Stimulated activated naive B cell treated with anti-CD40 and anti-IgM and Interleukin-4, amounts not matched to agents 10 μg/mL and 1 μg/mL and 100 μg/mL, for 72 hours (primary cell): ENCODE measurements at regions not wholly inside any gene's neighbourhood (a gene's known extent, or its start where the extent isn't known, plus 50 kb on each side); places are given as distances from the start of the nearest gene placed in this dataset.

Experiments
- ATAC-seq, 2 donors: fragments of 150-1000 bp; cut with Tn5 transposase; replicated peaks; 2 replicates each; pipeline ENCODE4 v1.10.0; 2021; ENCODE audit warnings: moderate library complexity in 1 of 2
- DNase-seq: peaks from one replicate; pipeline ENCODE4 v3.0.0; 2021
- H3K27ac Mint-ChIP-seq: one replicate; pipeline ENCODE4 v1.8.0; 2022; ENCODE audit warnings: mild to moderate bottlenecking, mixed read lengths
- H3K27me3 Mint-ChIP-seq, 2 donors: one replicate each; pipeline ENCODE4 v1.8.0; 2022; ENCODE audit warnings: mixed read lengths in 2 of 2
- H3K36me3 Mint-ChIP-seq, 2 donors: one replicate each; pipeline ENCODE4 v1.8.0; 2022; ENCODE audit warnings: mixed read lengths in 2 of 2, mild to moderate bottlenecking in 1 of 2
- H3K4me1 Mint-ChIP-seq, 2 donors: one replicate each; pipeline ENCODE4 v1.8.0; 2022; ENCODE audit warnings: mixed read lengths in 2 of 2, mild to moderate bottlenecking in 1 of 2
- H3K4me3 Mint-ChIP-seq, 2 donors: one replicate each; pipeline ENCODE4 v1.8.0; 2022; ENCODE audit warnings: mild to moderate bottlenecking in 2 of 2, mixed read lengths in 2 of 2, moderate library complexity in 1 of 2
- H3K9me3 Mint-ChIP-seq, 2 donors: one replicate each; pipeline ENCODE4 v1.8.0; 2022; ENCODE audit warnings: mixed read lengths in 2 of 2, mild to moderate bottlenecking in 1 of 2

GRCh38 chr16:54822892-54823291 is 107.8 kb upstream of the IRX5 start:
- Mint-ChIP-seq H3K4me3 (no peak overlapping the region), H3K27me3 (peaks cover 0 to 7% of the 10 kb centered on the region in 2 donors), H3K36me3 (no peaks in the 10 kb centered on the region), H3K4me1 (no peaks in the 10 kb centered on the region), H3K9me3 (peaks cover 0 to 6% of the 10 kb centered on the region in 2 donors), H3K27ac (no peak overlapping the region)
- no peak for ATAC-seq
- no peak for DNase-seq

- no peaks in the 10 kb centered on the region for H3K4me1 Mint-ChIP-seq
- H3K36me3 Mint-ChIP-seq = no peaks in the 10 kb centered on the region
- no peak overlapping the region for H3K27ac Mint-ChIP-seq
- ATAC-seq (no peak), DNase-seq (no peak)
- no peak overlapping the region for H3K4me3 Mint-ChIP-seq
- peaks cover 0 to 7% of the 10 kb centered on the region in 2 donors for H3K27me3 Mint-ChIP-seq
- H3K9me3 Mint-ChIP-seq = peaks cover 0 to 6% of the 10 kb centered on the region in 2 donors
Measured at GRCh38 chr16:54822492-54822891, 108.2 kb upstream of the IRX5 start.

DNA sequence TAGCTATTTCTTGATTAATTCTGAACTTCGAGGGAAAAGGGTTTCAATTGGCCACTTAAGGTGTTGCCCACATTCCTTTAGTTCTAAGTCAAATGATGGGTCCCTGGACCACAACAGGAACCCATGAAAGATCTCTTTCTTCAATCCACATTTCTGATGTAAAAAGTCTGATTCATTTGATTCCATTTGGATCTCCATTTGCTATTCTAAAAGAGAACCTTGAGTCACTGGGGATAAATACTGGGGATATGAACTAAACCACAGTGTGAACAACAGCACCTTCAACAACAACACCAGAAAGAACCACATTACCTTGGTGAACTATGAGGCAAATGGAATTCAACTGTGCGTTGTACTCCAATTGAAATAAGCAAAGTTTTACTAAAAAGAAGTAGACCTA is 108.9 kb upstream of the IRX5 start:
- peaks cover 0 to 7% of the 10 kb centered on the region in 2 donors for H3K27me3 Mint-ChIP-seq
- DNase-seq (no peak), ATAC-seq (no peak)
- H3K4me1 Mint-ChIP-seq = no peaks in the 10 kb centered on the region
- H3K27ac Mint-ChIP-seq = no peak overlapping the region
- H3K36me3 Mint-ChIP-seq = no peaks in the 10 kb centered on the region
- H3K4me3 Mint-ChIP-seq = no peak overlapping the region
- peaks cover 0 to 1% of the 10 kb centered on the region in 2 donors for H3K9me3 Mint-ChIP-seq

- H3K36me3 Mint-ChIP-seq = no peaks in the 10 kb centered on the region
- ATAC-seq (no peak), DNase-seq (no peak)
- H3K27me3 Mint-ChIP-seq = no peaks in the 10 kb centered on the region
- H3K4me3 Mint-ChIP-seq = no peak overlapping the region
- H3K27ac Mint-ChIP-seq = no peak overlapping the region
- no peaks in the 10 kb centered on the region for H3K4me1 Mint-ChIP-seq
- H3K9me3 Mint-ChIP-seq = peaks cover 0 to 1% of the 10 kb centered on the region in 2 donors
Measured at GRCh38 chr16:54817940-54818574, 112.6 kb upstream of the IRX5 start.

DNA sequence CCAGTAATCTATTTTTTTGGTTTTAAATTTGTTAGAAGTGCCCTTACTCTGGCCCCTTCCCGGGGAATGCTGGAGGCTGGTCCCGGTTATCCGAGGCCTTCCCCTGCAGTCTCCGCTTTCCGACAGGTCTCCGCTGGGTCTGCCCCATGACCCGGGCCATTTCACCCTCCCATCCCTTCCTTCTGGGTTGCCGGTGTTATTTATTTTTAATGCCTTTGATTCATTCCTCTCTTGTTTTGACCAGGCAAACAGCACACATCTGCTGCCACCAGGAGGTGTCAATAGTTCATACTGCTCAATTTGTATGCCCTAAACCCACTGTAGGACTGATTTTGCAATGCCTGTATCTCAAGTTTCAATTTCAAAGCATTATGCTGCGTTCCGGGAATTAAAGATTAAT is 113.2 kb upstream of the IRX5 start:
- no peak overlapping the region for H3K27ac Mint-ChIP-seq
- no peak overlapping the region for H3K4me3 Mint-ChIP-seq
- no peak for ATAC-seq

DNA sequence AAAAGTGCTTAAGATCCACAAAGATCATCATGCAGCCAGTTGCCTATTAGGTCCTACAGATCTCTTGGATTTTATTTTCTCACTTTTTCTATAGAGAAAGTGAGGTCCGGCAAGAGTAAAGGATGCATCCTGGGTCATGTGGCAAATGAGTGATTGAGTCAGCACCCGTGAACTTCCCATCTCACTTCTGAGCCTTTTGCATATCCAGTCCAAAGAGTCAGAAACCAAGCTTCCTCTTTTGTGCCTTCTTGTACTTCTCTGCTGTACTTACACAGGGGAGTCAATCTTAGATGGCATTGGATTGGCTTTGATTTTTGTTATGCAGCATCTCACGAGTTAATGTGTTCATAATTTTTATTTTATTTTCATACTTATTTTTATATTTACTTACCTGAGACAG is 114.2 kb upstream of the IRX5 start:
- no peaks in the 10 kb centered on the region for H3K36me3 Mint-ChIP-seq
- no peaks in the 10 kb centered on the region for H3K9me3 Mint-ChIP-seq
- H3K27ac Mint-ChIP-seq = no peak overlapping the region
- no peaks in the 10 kb centered on the region for H3K4me1 Mint-ChIP-seq
- ATAC-seq (no peak), DNase-seq (no peak)
- H3K27me3 Mint-ChIP-seq = no peaks in the 10 kb centered on the region
- H3K4me3 Mint-ChIP-seq = no peak overlapping the region

More for the DNA sequence above, 113.2 kb upstream of the IRX5 start:
- H3K27me3 Mint-ChIP-seq = no peaks in the 10 kb centered on the region
- H3K9me3 Mint-ChIP-seq = peaks cover 0 to 1% of the 10 kb centered on the region in 2 donors
- H3K36me3 Mint-ChIP-seq = no peaks in the 10 kb centered on the region
- no peak for DNase-seq
- no peaks in the 10 kb centered on the region for H3K4me1 Mint-ChIP-seq

DNA sequence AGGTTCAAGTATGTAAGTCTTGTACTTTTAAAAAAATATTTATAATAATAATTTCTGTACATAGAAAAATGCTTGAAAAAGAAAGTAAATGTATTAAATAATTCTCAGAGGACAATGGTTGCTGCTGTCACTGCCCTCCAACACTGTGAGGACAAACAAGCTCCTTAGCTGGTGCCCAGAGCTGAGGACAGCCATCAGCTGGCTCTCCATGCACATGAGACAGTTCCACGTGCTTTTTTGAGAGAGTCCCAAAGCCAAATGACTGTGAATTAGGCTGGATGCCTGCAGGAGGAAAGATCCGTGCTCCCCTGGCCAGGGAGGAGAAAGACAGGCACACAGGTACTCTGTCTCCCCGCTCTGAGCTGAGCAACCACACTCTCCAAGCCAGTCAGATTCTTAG is 115.5 kb upstream of the IRX5 start:
- Mint-ChIP-seq H3K27me3 (no peaks in the 10 kb centered on the region), H3K36me3 (no peaks in the 10 kb centered on the region), H3K4me1 (no peaks in the 10 kb centered on the region), H3K9me3 (no peaks in the 10 kb centered on the region), H3K27ac (no peak overlapping the region), H3K4me3 (no peak overlapping the region)
- ATAC-seq = no peak
- no peak for DNase-seq

DNA sequence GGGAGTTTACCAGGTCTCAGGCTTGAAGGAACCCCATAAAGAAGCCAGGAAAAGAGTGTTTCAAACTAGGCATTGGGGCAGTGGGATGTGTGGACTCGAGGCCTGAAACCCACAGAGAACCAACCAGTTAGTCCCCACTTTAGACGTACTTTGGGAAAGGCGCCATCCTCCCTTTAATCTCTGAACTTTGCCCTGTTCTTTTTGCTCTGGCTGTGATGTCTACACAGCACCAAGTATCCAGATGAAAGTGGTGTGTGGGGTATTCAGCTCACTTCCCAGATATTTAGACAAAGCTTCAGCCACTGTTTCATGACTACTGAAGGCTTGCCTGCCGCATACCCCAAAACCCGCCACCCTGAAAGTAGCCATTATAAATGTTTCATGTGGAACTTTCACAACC is 116.9 kb upstream of the IRX5 start:
- Mint-ChIP-seq H3K36me3 (no peaks in the 10 kb centered on the region), H3K27ac (no peak overlapping the region), H3K9me3 (no peaks in the 10 kb centered on the region), H3K27me3 (no peaks in the 10 kb centered on the region), H3K4me1 (no peaks in the 10 kb centered on the region), H3K4me3 (no peak overlapping the region)
- ATAC-seq = no peak
- no peak for DNase-seq

GRCh38 chr16:54812229-54812628 is 118.4 kb upstream of the IRX5 start:
- Mint-ChIP-seq H3K36me3 (no peaks in the 10 kb centered on the region), H3K9me3 (no peaks in the 10 kb centered on the region), H3K4me3 (no peak overlapping the region), H3K27ac (no peak overlapping the region), H3K4me1 (no peaks in the 10 kb centered on the region), H3K27me3 (no peaks in the 10 kb centered on the region)
- DNase-seq (no peak), ATAC-seq (no peak)

DNA sequence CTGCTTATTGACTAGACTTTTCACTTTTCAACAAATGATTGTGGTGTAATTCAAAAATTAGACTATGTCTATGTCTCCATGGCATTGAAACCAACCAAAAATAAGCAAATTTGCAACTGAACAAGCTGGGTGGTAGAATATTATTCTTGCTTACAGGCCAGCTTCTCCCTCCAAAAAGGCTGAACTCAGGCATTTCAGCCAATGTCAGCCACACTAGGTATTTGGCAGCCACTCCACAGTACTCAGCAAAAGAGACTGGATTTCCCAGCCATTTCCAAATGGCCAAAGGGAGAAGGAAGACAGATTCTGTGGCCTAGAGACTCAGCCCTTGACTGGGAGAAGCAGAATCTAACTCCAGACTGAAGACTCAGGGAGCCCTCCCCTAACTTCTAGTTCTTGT is 121.8 kb upstream of the IRX5 start:
- no peak overlapping the region for H3K27ac Mint-ChIP-seq
- no peaks in the 10 kb centered on the region for H3K4me1 Mint-ChIP-seq

DNA sequence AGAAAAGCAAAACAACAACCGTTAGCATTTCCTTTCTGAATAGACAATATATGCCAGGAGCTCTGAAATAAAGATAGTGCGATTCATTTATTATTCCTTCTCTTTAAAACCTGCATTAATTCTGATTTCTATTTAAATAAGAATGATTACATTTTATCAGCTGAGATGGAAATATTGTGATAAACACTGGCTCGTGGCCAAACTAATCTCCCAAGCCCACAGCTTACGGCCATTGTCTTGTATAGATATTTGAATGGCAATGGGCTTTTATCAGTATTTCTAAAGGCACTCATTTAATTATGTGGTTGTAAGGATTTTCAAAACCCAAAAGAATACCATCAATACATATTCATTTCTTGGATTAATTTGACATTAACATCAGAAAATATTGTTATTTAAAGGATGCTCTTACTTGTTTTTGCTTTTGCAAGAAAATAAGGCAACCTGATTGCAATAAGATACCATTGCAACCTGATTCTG is 123.7 kb upstream of the IRX5 start:
- Mint-ChIP-seq H3K4me1 (no peaks in the 10 kb centered on the region), H3K4me3 (no peak overlapping the region), H3K36me3 (no peaks in the 10 kb centered on the region), H3K27ac (no peak overlapping the region), H3K27me3 (peaks cover 0 to 5% of the 10 kb centered on the region in 2 donors), H3K9me3 (peaks cover 0 to 4% of the 10 kb centered on the region in 2 donors)
- ATAC-seq (no peak), DNase-seq (no peak)

More for the DNA sequence above, 121.8 kb upstream of the IRX5 start:
- Mint-ChIP-seq H3K9me3 (peaks cover 0 to 1% of the 10 kb centered on the region in 2 donors), H3K27me3 (no peaks in the 10 kb centered on the region), H3K4me3 (no peak overlapping the region), H3K36me3 (no peaks in the 10 kb centered on the region)
- DNase-seq (no peak), ATAC-seq (no peak)

GRCh38 chr16:54806378-54806777 is 124.3 kb upstream of the IRX5 start:
- no peak overlapping the region for H3K4me3 Mint-ChIP-seq
- H3K27ac Mint-ChIP-seq = no peak overlapping the region
- H3K9me3 Mint-ChIP-seq = peaks cover 0 to 4% of the 10 kb centered on the region in 2 donors
- DNase-seq = no peak
- peaks cover 0 to 5% of the 10 kb centered on the region in 2 donors for H3K27me3 Mint-ChIP-seq
- no peak for ATAC-seq
- no peaks in the 10 kb centered on the region for H3K4me1 Mint-ChIP-seq
- no peaks in the 10 kb centered on the region for H3K36me3 Mint-ChIP-seq

GRCh38 chr16:54805648-54806047 is 125.0 kb upstream of the IRX5 start:
- H3K4me3 Mint-ChIP-seq = no peak overlapping the region
- no peak for ATAC-seq
- peaks cover 0 to 4% of the 10 kb centered on the region in 2 donors for H3K9me3 Mint-ChIP-seq
- no peaks in the 10 kb centered on the region for H3K4me1 Mint-ChIP-seq
- H3K36me3 Mint-ChIP-seq = no peaks in the 10 kb centered on the region
- H3K27ac Mint-ChIP-seq = no peak overlapping the region
- H3K27me3 Mint-ChIP-seq = peaks cover 0 to 5% of the 10 kb centered on the region in 2 donors
- no peak for DNase-seq

DNA sequence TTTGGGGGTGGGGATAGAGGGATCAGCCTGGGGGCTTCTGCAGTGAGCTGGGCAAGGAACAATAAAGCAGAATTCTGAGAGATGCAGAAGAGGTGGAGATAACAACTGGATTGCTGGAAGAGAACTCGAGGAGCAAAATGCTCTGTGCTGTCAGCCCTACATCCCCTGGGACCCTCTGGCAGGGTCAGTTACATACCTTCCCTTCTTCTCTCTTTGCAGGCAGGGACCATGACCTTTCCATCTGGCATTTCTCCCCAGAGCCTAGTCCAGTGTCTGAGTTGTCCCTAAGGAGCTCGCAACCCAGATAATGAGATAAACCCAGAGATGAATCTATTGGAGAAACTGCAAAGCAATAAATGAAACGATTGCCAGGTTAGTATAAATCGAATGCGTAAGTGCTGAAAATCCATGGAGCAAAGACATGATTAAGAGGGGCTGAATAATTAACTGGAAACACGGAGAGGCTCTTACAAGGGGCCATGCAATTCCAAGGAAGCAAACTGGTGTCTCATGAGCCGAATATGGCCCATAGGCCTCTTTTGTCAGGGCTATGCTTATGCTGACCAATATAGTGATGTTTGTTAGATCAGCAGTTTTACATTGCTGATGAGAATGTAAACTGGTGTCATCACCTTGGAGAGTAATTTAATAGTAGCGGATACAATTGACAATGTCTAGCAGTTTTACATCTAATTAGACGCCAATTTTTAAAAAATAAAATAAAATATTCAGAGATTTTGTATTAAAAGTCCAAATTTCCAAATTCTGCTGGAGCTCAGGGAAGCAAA is 129.4 kb upstream of the IRX5 start:
- Mint-ChIP-seq H3K4me1 (no peaks in the 10 kb centered on the region), H3K27me3 (peaks cover 0 to 5% of the 10 kb centered on the region in 2 donors), H3K9me3 (peaks cover 4 to 10% of the 10 kb centered on the region in 2 donors), H3K27ac (no peak overlapping the region), H3K36me3 (no peaks in the 10 kb centered on the region), H3K4me3 (no peak overlapping the region)
- DNase-seq (no peak), ATAC-seq (no peak)

- H3K27ac Mint-ChIP-seq = no peak overlapping the region
- H3K27me3 Mint-ChIP-seq = peaks cover 0 to 5% of the 10 kb centered on the region in 2 donors
- H3K4me3 Mint-ChIP-seq = no peak overlapping the region
- no peaks in the 10 kb centered on the region for H3K36me3 Mint-ChIP-seq
- DNase-seq (no peak), ATAC-seq (no peak)
- peaks cover 4 to 9% of the 10 kb centered on the region in 2 donors for H3K9me3 Mint-ChIP-seq
- no peaks in the 10 kb centered on the region for H3K4me1 Mint-ChIP-seq
Measured at GRCh38 chr16:54798267-54798666, 132.4 kb upstream of the IRX5 start.
